Neural crest cell (in vitro differentiated cells): ENCODE measurements at regions not wholly inside any gene's neighbourhood (a gene's known extent, or its start where the extent isn't known, plus 50 kb on each side); places are given as distances from the start of the nearest gene placed in this dataset.

Experiments
- DNase-seq: peaks from one replicate; pipeline ENCODE4 v3.0.0; 2021; ENCODE audit warnings: low read depth, mixed read lengths, low spot score
- H3K27ac Mint-ChIP-seq: one replicate; pipeline ENCODE4 v1.8.0; 2021; ENCODE audit warnings: mild to moderate bottlenecking, mixed read lengths; ENCODE audit not compliant: unreplicated experiment
- H3K27me3 Mint-ChIP-seq: 2 replicates; pipeline ENCODE4 v1.8.0; 2021; ENCODE audit warnings: low read depth, mild to moderate bottlenecking, mixed read lengths
- H3K36me3 Mint-ChIP-seq: 2 replicates; pipeline ENCODE4 v1.8.0; 2021; ENCODE audit warnings: low read depth, mild to moderate bottlenecking, mixed read lengths
- H3K4me1 Mint-ChIP-seq: 2 replicates; pipeline ENCODE4 v1.8.0; 2021; ENCODE audit warnings: mixed read lengths
- H3K4me3 Mint-ChIP-seq: one replicate; pipeline ENCODE4 v1.8.0; 2021; ENCODE audit warnings: mild to moderate bottlenecking, mixed read lengths
- H3K9me3 Mint-ChIP-seq: 2 replicates; pipeline ENCODE4 v1.8.0; 2021; ENCODE audit warnings: mixed read lengths
- TF ChIP-seq, protein P1 (sequence below): fragments of 200-600 bp; sonication (generic); conservative IDR thresholded peaks from 2 replicates; pipeline ENCODE4 v1.5.0; 2021; ENCODE audit warnings: antibody characterized with exemption, mild to moderate bottlenecking

DNA sequence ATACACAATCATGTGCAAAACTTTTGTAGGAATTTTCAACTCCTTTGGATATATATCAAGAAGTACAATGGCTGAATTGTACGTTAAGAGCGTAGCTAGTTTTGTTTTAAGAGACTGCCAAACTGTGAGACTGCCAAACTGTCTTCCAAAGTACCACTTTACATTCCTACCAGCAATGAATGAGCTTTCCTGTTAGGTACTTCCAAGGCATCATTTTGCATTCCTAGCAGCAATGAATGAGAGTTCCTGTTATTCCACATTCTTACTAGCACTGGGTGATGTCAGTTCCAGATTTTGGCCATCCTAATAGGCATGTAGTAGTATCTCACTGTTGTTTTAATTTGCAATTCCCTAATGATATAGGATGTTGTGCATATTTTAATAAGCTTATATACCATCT lies 219.3 kb downstream of the KCNN2 start:
- H3K4me3 Mint-ChIP-seq: no peak overlapping the region
- no peak for DNase-seq
- H3K27ac Mint-ChIP-seq: no peak overlapping the region
- peaks cover 5% of the 10 kb centered on the region for H3K4me1 Mint-ChIP-seq
- TF ChIP-seq, protein P1, sequence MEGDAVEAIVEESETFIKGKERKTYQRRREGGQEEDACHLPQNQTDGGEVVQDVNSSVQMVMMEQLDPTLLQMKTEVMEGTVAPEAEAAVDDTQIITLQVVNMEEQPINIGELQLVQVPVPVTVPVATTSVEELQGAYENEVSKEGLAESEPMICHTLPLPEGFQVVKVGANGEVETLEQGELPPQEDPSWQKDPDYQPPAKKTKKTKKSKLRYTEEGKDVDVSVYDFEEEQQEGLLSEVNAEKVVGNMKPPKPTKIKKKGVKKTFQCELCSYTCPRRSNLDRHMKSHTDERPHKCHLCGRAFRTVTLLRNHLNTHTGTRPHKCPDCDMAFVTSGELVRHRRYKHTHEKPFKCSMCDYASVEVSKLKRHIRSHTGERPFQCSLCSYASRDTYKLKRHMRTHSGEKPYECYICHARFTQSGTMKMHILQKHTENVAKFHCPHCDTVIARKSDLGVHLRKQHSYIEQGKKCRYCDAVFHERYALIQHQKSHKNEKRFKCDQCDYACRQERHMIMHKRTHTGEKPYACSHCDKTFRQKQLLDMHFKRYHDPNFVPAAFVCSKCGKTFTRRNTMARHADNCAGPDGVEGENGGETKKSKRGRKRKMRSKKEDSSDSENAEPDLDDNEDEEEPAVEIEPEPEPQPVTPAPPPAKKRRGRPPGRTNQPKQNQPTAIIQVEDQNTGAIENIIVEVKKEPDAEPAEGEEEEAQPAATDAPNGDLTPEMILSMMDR: no peak
- H3K27me3 Mint-ChIP-seq: no peaks in the 10 kb centered on the region
- peaks cover 5% of the 10 kb centered on the region for H3K9me3 Mint-ChIP-seq
- H3K36me3 Mint-ChIP-seq: no peaks in the 10 kb centered on the region

DNA sequence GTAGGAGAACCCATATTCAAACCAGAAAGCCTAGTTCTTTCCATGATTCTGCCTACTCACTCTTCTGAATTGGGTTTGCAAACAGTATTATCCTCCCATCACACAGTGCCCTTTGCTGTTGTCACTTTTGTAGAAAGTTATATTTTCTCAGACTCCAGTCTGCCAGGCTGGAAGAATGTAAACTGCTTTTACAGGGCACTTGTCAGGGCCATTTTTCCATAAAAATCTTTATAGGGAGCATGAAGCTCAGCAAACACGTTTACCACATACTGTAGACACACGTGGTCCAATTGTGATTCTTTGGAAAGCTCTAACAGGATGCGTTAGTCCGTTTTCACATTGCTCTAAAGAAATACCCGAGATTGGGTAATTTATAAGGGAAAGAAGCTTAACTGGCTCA lies 204.0 kb downstream of the KCNN2 start:
- Mint-ChIP-seq H3K9me3 (peaks cover 10% of the 10 kb centered on the region), H3K27ac (no peak overlapping the region), H3K4me1 (no peaks in the 10 kb centered on the region), H3K4me3 (no peak overlapping the region), H3K27me3 (peaks cover 3% of the 10 kb centered on the region), H3K36me3 (no peaks in the 10 kb centered on the region)
- TF ChIP-seq, protein P1: no peak
- DNase-seq: no peak

DNA sequence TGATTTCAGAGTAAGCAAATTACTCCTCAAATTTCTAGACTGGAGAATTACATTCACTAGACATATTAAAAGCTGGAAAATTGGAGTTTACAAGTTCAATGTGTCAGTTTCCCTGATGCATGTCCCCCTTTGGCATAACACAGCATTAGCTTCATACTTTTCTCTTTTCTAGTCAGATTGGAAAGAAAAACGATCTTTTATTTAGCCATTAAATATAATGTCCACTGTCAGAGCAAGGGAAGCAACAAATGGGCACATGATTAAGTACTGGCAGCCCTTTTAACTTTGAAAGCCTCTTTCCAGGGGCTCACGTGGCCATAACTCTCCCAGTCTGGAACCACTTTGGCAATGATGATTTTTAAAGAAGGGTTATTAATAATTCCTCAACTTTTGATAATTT lies 203.3 kb downstream of the KCNN2 start:
- peaks cover 10% of the 10 kb centered on the region for H3K9me3 Mint-ChIP-seq
- no peak overlapping the region for H3K27ac Mint-ChIP-seq
- H3K4me1 Mint-ChIP-seq: no peaks in the 10 kb centered on the region
- H3K27me3 Mint-ChIP-seq: peaks cover 4% of the 10 kb centered on the region
- TF ChIP-seq, protein P1: no peak
- no peaks in the 10 kb centered on the region for H3K36me3 Mint-ChIP-seq
- H3K4me3 Mint-ChIP-seq: no peak overlapping the region
- DNase-seq: no peak

DNA sequence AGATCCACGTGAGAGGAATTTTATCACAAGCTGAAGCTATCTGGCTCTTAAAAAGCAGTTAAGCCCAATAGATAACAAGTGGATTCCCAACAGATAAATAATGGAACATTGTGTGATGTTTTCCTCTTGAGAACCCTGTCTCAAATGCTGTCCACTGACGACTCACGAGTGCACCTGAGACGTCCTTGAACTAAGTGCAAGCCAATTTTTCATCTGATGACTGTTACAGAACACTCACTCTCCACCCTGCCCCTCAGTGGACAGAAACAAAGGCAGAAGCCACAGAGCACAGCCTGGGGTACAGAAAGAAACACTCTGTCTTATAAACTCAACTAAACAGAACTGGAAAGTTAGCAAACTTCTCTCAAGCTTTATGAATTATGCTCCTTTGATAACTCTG lies 199.5 kb downstream of the KCNN2 start:
- Mint-ChIP-seq H3K4me1 (no peaks in the 10 kb centered on the region), H3K27me3 (peaks cover 4% of the 10 kb centered on the region), H3K9me3 (no peaks in the 10 kb centered on the region), H3K4me3 (no peak overlapping the region), H3K36me3 (no peaks in the 10 kb centered on the region), H3K27ac (no peak overlapping the region)
- DNase-seq: no peak
- TF ChIP-seq, protein P1: no peak
